CD4-positive, alpha-beta T cell treated with Interleukin-6 for 4 hours (primary cell): ENCODE measurements at regions not wholly inside any gene's neighbourhood (a gene's known extent, or its start where the extent isn't known, plus 50 kb on each side); places are given as distances from the start of the nearest gene placed in this dataset.
"Not testable (repeated sequence)": the region's sequence is repeated elsewhere in the genome, so short reads cannot be mapped to it uniquely, and the experiment has no call there.

Experiments used
- DNase-seq: peaks from one replicate; pipeline ENCODE4 v3.0.0-alpha.2; 2020; ENCODE audit warnings: mixed read lengths

GRCh38 chr16:46519063-46519462, 102.1 kb downstream of the SHCBP1 start:
- no peak for DNase-seq

GRCh38 chr16:46496701-46497100, 124.5 kb downstream of the SHCBP1 start:
- DNase-seq = no peak

GRCh38 chr16:46482895-46483294, 138.3 kb downstream of the SHCBP1 start:
- no peak for DNase-seq

GRCh38 chr16:46466239-46466638, 154.9 kb downstream of the SHCBP1 start:
- no peak for DNase-seq

- DNase-seq = not testable (repeated sequence)
Measured at GRCh38 chr16:46454801-46455200, 166.4 kb downstream of the SHCBP1 start.

- no peak for DNase-seq
Measured at GRCh38 chr16:46428108-46429061, 192.8 kb downstream of the SHCBP1 start.

GRCh38 chr16:46427340-46428107, 193.7 kb downstream of the SHCBP1 start:
- DNase-seq = no peak

- DNase-seq = no peak
Measured at GRCh38 chr16:46426336-46426735, 194.8 kb downstream of the SHCBP1 start.

GRCh38 chr16:46404028-46404427, 217.2 kb downstream of the SHCBP1 start:
- DNase-seq = no peak

- DNase-seq = not testable (repeated sequence)
Measured at GRCh38 chr16:46398559-46398958, 222.6 kb downstream of the SHCBP1 start.

GRCh38 chr16:46396883-46397270, 224.3 kb downstream of the SHCBP1 start:
- not testable (repeated sequence) for DNase-seq

GRCh38 chr16:46396131-46396882, 224.9 kb downstream of the SHCBP1 start:
- DNase-seq = not testable (repeated sequence)

- not testable (repeated sequence) for DNase-seq
Measured at GRCh38 chr16:46395391-46395921, 225.7 kb downstream of the SHCBP1 start.

- not testable (repeated sequence) for DNase-seq
Measured at GRCh38 chr16:46394963-46395362, 226.2 kb downstream of the SHCBP1 start.

GRCh38 chr16:46394149-46394548, 227.0 kb downstream of the SHCBP1 start:
- DNase-seq = not testable (repeated sequence)

GRCh38 chr16:46392930-46393722, 228.1 kb downstream of the SHCBP1 start:
- not testable (repeated sequence) for DNase-seq

GRCh38 chr16:46390660-46391462, 230.3 kb downstream of the SHCBP1 start:
- not testable (repeated sequence) for DNase-seq

- DNase-seq = peak; percentile 1
Measured at GRCh38 chr16:46389561-46390041, 231.6 kb downstream of the SHCBP1 start.

- DNase-seq = not testable (repeated sequence)
Measured at GRCh38 chr16:46388939-46389491, 232.2 kb downstream of the SHCBP1 start.

- not testable (repeated sequence) for DNase-seq
Measured at GRCh38 chr16:46388354-46388753, 232.8 kb downstream of the SHCBP1 start.
